ENCODE measurements at regions not wholly inside any gene's neighbourhood (a gene's known extent, or its start where the extent isn't known, plus 50 kb on each side); places are given as distances from the start of the nearest gene placed in this dataset.

GRCh38 chr19:32053376-32053775 lies 292.0 kb upstream of the ZNF507 start:
- TF ChIP-seq CTCF (IDR thresholded peaks at IDR 0.05; ENCODE audit: low read depth, low read length) = no peak
- H3K4me3 ChIP-seq (ENCODE audit: low read depth, low read length) = no peak overlapping the region

GRCh38 chr19:32053861-32054260 lies 291.5 kb upstream of the ZNF507 start:
- no peak overlapping the region for H3K4me3 ChIP-seq (ENCODE audit: low read depth, low read length)
- TF ChIP-seq CTCF (IDR thresholded peaks at IDR 0.05; ENCODE audit: low read depth, low read length) = no peak

GRCh38 chr19:32058131-32058530 lies 287.3 kb upstream of the ZNF507 start:
- TF ChIP-seq CTCF (IDR thresholded peaks at IDR 0.05; ENCODE audit: low read depth, low read length) = no peak
- no peak overlapping the region for H3K4me3 ChIP-seq (ENCODE audit: low read depth, low read length)

GRCh38 chr19:32061315-32061714 lies 284.1 kb upstream of the ZNF507 start:
- no peak for TF ChIP-seq CTCF (IDR thresholded peaks at IDR 0.05; ENCODE audit: low read depth, low read length)
- H3K4me3 ChIP-seq (ENCODE audit: low read depth, low read length) = no peak overlapping the region

GRCh38 chr19:32063601-32064000 lies 281.8 kb upstream of the ZNF507 start:
- TF ChIP-seq CTCF (IDR thresholded peaks at IDR 0.05; ENCODE audit: low read depth, low read length) = no peak
- no peak overlapping the region for H3K4me3 ChIP-seq (ENCODE audit: low read depth, low read length)

- H3K4me3 ChIP-seq (ENCODE audit: low read depth, low read length) = no peak overlapping the region
- no peak for TF ChIP-seq CTCF (IDR thresholded peaks at IDR 0.05; ENCODE audit: low read depth, low read length)
These were observed 279.4 kb upstream of the ZNF507 start for GRCh38 chr19:32066056-32066455.

GRCh38 chr19:32067685-32068084 lies 277.7 kb upstream of the ZNF507 start:
- no peak for TF ChIP-seq CTCF (IDR thresholded peaks at IDR 0.05; ENCODE audit: low read depth, low read length)

More at GRCh38 chr19:32067685-32068084, 277.7 kb upstream of the ZNF507 start:
- no peak overlapping the region for H3K4me3 ChIP-seq (ENCODE audit: low read depth, low read length)

All from WI38 (cell line).